ENCODE measurements at regions not wholly inside any gene's neighbourhood (a gene's known extent, or its start where the extent isn't known, plus 50 kb on each side); places are given as distances from the start of the nearest gene placed in this dataset.

DNA sequence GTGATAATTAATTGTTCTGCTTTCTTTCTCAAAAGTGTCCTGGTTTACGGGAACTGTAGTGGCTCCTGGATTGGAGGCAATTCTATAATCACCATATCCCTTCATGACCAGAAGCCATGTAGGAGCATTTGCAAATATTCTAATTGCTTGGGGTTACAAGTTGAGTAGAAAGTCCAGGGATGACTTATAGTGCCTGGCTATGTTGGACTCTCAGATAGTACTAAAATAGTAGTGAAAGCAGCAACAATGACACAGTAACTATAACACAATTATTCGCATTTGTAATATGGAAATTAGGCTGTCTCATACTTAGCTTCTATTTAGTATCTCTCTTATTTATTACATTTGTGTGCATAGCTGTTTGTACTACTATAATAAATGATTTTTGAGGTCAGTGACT is 712.5 kb upstream of the GRAMD2B start:
- Histone ChIP-seq H3K27me3 (replicated peaks in 1 of 2; ENCODE audit: control insufficient read depth in 2 of 2, insufficient read depth in 2 of 2, low read length in 1 of 2) (no peaks in the 10 kb centered on the region), H2AFZ (ENCODE audit: control insufficient read depth, low read depth, low read length) (no peak overlapping the region), H4K20me1 (ENCODE audit: control insufficient read depth, insufficient read depth) (no peaks in the 10 kb centered on the region), H3K4me2 (ENCODE audit: control insufficient read depth, insufficient read depth) (no peak overlapping the region), H3K79me2 (ENCODE audit: control insufficient read depth, insufficient read depth, low read length) (no peaks in the 10 kb centered on the region), H3K9ac (ENCODE audit: control insufficient read depth, insufficient read depth, low read length) (no peak overlapping the region), H3K4me1 (ENCODE audit: control insufficient read depth, insufficient read depth, low read length) (no peaks in the 10 kb centered on the region), H3K36me3 (ENCODE audit: control insufficient read depth in 2 of 2, insufficient read depth in 2 of 2, low read length in 1 of 2) (no peaks in the 10 kb centered on the region), H3K9me3 (replicated peaks; ENCODE audit: control insufficient read depth, insufficient read depth, low read length) (no peaks in the 10 kb centered on the region), H3K4me3 (no peak overlapping the region), H3K27ac (ENCODE audit: control insufficient read depth, insufficient read depth) (no peak overlapping the region)
- WGBS (ENCODE audit: insufficient coverage, insufficient replicate concordance, low lambda C conversion rate, missing lambda C conversion rate) = 69% methylated on average over 2 of the region's 2 CpGs
- TF ChIP-seq STAT3 (IDR thresholded peaks at IDR 0.05; ENCODE audit: low read depth, low read length) (no peak), MEF2A (IDR thresholded peaks at IDR 0.05; ENCODE audit: insufficient read depth, low read depth, low read length) (no peak)
- no peak for FAIRE-seq
- CTCF ChIA-PET = no interaction called here
- ATAC-seq = no peak
- BruUV-seq (replicated peaks) = no TSS peak
- in situ Hi-C loops (cut with MboI) (no loop called here), intact Hi-C loops (cut with micrococcal nuclease; ENCODE audit: unreplicated experiment) (no loop called here)
- RAD21 ChIA-PET (ENCODE audit: unreplicated experiment) = no interaction called here
- POLR2A ChIA-PET = no interaction called here
- no peak for DNase-seq (ENCODE audit: low read depth, low spot score)
- SMC1A ChIA-PET (ENCODE audit: uncharacterized antibody, unreplicated experiment) = no interaction called here

DNA sequence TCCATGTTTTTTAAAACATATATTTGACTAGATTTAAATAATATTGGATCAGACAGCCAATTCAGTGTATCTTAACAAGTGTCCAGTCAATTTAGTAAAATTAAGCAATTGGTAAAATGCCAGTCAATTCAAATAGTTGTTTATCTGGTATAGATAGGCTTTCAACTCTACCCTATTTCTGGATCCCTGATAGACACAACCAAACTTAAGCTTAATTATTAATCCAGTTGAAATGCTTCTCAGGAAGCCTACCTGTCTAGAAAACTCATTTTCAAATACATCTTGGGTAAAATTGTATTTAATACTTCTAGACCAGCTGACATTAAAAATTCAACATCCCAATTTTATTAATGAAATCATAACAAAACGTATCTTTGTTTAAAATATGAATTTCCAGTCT is 710.8 kb upstream of the GRAMD2B start:
- no peak overlapping the region for H3K4me2 ChIP-seq (ENCODE audit: control insufficient read depth, insufficient read depth)
- H2AFZ ChIP-seq (ENCODE audit: control insufficient read depth, low read depth, low read length) = no peak overlapping the region
- no peak overlapping the region for H3K4me3 ChIP-seq
- no TSS peak for BruUV-seq (replicated peaks)
- ChIA-PET CTCF (no interaction called here), RAD21 (ENCODE audit: unreplicated experiment) (no interaction called here), SMC1A (ENCODE audit: uncharacterized antibody, unreplicated experiment) (no interaction called here), POLR2A (no interaction called here)
- no peaks in the 10 kb centered on the region for H3K36me3 ChIP-seq (ENCODE audit: control insufficient read depth in 2 of 2, insufficient read depth in 2 of 2, low read length in 1 of 2)
- intact Hi-C loops (cut with micrococcal nuclease; ENCODE audit: unreplicated experiment) = no loop called here
- WGBS (ENCODE audit: insufficient coverage, insufficient replicate concordance, low lambda C conversion rate, missing lambda C conversion rate) = 0% methylated on average over 1 of the region's 1 CpG
- TF ChIP-seq PML (IDR thresholded peaks at IDR 0.05; ENCODE audit: low read length) = no peak
- no peak for TF ChIP-seq CREM (IDR thresholded peaks at IDR 0.05; ENCODE audit: low read depth)
- no peak for TF ChIP-seq ZNF622 (IDR thresholded peaks at IDR 0.05)
- TF ChIP-seq CREB1 (IDR thresholded peaks at IDR 0.05; ENCODE audit: low read depth) = no peak
- TF ChIP-seq, protein P1, sequence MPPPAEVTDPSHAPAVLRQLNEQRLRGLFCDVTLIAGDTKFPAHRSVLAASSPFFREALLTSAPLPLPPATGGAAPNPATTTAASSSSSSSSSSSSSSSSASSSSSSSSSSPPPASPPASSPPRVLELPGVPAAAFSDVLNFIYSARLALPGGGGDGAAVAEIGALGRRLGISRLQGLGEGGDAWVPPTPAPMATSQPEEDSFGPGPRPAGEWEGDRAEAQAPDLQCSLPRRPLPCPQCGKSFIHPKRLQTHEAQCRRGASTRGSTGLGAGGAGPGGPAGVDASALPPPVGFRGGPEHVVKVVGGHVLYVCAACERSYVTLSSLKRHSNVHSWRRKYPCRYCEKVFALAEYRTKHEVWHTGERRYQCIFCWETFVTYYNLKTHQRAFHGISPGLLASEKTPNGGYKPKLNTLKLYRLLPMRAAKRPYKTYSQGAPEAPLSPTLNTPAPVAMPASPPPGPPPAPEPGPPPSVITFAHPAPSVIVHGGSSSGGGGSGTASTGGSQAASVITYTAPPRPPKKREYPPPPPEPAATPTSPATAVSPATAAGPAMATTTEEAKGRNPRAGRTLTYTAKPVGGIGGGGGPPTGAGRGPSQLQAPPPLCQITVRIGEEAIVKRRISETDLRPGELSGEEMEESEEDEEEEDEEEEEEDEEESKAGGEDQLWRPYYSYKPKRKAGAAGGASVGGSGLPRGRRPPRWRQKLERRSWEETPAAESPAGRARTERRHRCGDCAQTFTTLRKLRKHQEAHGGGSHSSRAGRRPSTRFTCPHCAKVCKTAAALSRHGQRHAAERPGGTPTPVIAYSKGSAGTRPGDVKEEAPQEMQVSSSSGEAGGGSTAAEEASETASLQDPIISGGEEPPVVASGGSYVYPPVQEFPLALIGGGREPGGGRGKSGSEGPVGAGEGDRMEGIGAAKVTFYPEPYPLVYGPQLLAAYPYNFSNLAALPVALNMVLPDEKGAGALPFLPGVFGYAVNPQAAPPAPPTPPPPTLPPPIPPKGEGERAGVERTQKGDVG (CRISPR knock-in tag; IDR thresholded peaks at IDR 0.05) = no peak
- in situ Hi-C loops (cut with MboI) = no loop called here
- H3K9ac ChIP-seq (ENCODE audit: control insufficient read depth, insufficient read depth, low read length) = no peak overlapping the region
- DNase-seq (ENCODE audit: low read depth, low spot score) (no peak), FAIRE-seq (no peak), ATAC-seq (no peak)
- H3K79me2 ChIP-seq (ENCODE audit: control insufficient read depth, insufficient read depth, low read length) = no peaks in the 10 kb centered on the region
- no peaks in the 10 kb centered on the region for H3K27me3 ChIP-seq (replicated peaks in 1 of 2; ENCODE audit: control insufficient read depth in 2 of 2, insufficient read depth in 2 of 2, low read length in 1 of 2)
- H3K4me1 ChIP-seq (ENCODE audit: control insufficient read depth, insufficient read depth, low read length) = no peaks in the 10 kb centered on the region
- no peaks in the 10 kb centered on the region for H3K9me3 ChIP-seq (replicated peaks; ENCODE audit: control insufficient read depth, insufficient read depth, low read length)
- H3K27ac ChIP-seq (ENCODE audit: control insufficient read depth, insufficient read depth) = no peak overlapping the region
- H4K20me1 ChIP-seq (ENCODE audit: control insufficient read depth, insufficient read depth) = no peaks in the 10 kb centered on the region

Data from GM12878 (cell line).